ENCODE measurements at regions not wholly inside any gene's neighbourhood (a gene's known extent, or its start where the extent isn't known, plus 50 kb on each side); places are given as distances from the start of the nearest gene placed in this dataset.

DNA sequence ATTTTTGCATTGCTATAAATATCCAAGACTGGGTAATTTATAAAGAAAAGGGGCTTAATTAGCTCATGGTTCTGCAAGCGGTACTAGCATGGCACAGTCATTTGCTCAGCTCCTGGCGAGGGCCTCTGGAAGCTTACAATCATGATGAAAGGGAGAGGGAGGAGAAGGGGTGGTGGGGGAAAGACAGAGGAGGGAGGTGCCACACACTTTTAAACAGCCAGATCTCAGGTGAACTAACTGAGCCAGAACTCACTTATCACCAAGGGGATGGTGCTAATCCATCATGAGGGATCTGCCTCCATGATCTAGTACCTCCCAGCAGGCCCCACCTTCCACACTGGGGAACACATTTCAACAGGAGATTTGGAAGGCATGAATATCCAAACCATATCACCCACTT lies 476.3 kb downstream of the PCNX1 start:
- peaks cover 12% of the 10 kb centered on the region for H3K4me1 ChIP-seq (ENCODE audit: control insufficient read depth, insufficient read depth, low read length)
- H3K36me3 ChIP-seq (ENCODE audit: control insufficient read depth, insufficient read depth, low read length, severe bottlenecking), result no peaks in the 10 kb centered on the region
- no peak overlapping the region for H3K4me3 ChIP-seq (ENCODE audit: low read length)
- no peak for DNase-seq (ENCODE audit: low read depth)
- H3K9ac ChIP-seq (ENCODE audit: low read length), result no peak overlapping the region
- H3K27me3 ChIP-seq (replicated peaks; ENCODE audit: control insufficient read depth, insufficient read depth, low read length), result no peaks in the 10 kb centered on the region
- no peaks in the 10 kb centered on the region for H3K9me3 ChIP-seq (ENCODE audit: control insufficient read depth, low read length)

DNA sequence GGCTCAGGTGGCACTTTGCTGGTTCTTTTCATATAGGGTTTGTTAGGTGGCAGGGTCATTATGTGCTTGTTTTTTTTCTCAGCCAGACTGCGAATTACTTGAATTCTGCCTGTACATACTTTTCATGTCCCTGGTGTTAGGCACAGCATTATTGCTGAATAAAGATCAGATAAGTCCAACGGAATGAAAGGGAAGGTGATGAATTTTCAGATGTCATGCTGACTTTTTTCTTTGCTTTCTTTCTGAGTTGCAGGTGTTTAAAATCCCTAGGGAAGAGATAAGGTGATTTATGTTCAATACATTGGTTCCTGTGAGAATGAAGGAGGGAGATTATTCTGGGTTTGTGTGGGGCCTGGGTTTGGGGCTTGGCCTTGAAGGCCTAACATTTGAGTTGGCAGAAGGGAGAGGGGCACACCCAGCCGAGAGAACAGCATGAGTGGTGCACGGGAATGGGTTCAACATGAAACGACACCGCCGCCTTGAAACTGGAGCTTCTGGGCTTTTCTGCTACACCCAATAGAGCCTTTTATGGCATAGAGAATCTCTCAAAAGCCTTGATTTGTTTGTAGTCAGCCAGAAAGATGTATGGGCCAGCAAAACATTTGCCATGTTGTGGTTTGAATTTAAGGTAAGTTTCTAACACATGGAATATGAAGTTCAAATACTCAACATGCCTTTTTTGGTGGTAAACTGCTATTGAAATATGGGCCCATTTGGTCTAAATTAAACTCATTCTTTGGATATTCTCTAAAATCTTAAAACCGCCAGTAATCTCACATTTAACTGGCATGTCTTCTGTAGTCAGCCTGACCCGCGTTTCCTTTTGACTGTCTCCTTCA lies 477.0 kb downstream of the PCNX1 start:
- Histone ChIP-seq H3K4me1 (ENCODE audit: control insufficient read depth, insufficient read depth, low read length) (peaks cover 8% of the 10 kb centered on the region), H3K4me3 (ENCODE audit: low read length) (no peak overlapping the region), H3K36me3 (ENCODE audit: control insufficient read depth, insufficient read depth, low read length, severe bottlenecking) (no peaks in the 10 kb centered on the region), H3K9me3 (ENCODE audit: control insufficient read depth, low read length) (no peaks in the 10 kb centered on the region), H3K27me3 (replicated peaks; ENCODE audit: control insufficient read depth, insufficient read depth, low read length) (no peaks in the 10 kb centered on the region), H3K9ac (ENCODE audit: low read length) (no peak overlapping the region)
- DNase-seq (ENCODE audit: low read depth), result no peak

DNA sequence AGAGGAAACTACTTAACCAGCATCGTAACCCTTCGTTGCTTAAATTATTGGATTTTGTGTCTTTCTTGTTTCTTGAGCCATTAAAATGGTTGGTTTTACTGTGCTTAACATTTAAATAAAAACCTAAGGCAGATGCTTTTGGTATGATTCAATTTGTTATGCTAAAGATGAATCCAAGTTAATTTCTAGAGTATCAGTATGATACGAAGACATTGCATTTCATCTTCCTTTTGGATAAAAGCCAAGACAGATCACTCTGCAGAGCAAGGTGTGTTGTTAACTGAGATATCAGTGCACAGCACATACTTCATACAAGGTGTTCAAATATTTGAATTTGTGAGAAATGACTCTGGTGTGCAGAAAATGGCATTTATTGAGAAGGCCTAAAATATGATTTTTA lies 480.5 kb downstream of the PCNX1 start:
- H3K36me3 ChIP-seq (ENCODE audit: control insufficient read depth, insufficient read depth, low read length, severe bottlenecking), result no peaks in the 10 kb centered on the region
- no peaks in the 10 kb centered on the region for H3K9me3 ChIP-seq (ENCODE audit: control insufficient read depth, low read length)
- no peak overlapping the region for H3K9ac ChIP-seq (ENCODE audit: low read length)
- H3K4me1 ChIP-seq (ENCODE audit: control insufficient read depth, insufficient read depth, low read length), result no peaks in the 10 kb centered on the region
- H3K4me3 ChIP-seq (ENCODE audit: low read length), result no peak overlapping the region
- no peaks in the 10 kb centered on the region for H3K27me3 ChIP-seq (replicated peaks; ENCODE audit: control insufficient read depth, insufficient read depth, low read length)
- DNase-seq (ENCODE audit: low read depth), result no peak

DNA sequence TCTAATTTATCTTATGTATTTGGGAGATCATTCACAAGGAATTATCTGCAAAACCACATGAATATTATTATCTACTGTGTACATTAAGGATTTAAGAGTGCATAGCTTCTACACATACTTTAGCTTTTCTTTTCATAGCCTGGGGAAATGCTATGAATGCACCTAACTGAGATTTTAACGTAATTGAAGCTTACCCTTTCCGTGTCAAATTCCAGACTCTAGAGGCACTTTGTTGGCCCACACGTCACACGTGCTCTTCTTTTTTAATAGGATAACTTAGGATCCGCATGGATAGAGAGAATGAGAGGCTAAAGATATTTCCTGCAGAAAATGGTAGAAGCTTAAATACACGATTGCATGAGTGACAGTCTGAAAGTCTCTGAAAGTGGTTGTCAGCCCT lies 481.1 kb downstream of the PCNX1 start:
- Histone ChIP-seq H3K4me3 (ENCODE audit: low read length) (no peak overlapping the region), H3K4me1 (ENCODE audit: control insufficient read depth, insufficient read depth, low read length) (no peaks in the 10 kb centered on the region), H3K27me3 (replicated peaks; ENCODE audit: control insufficient read depth, insufficient read depth, low read length) (no peaks in the 10 kb centered on the region), H3K9me3 (ENCODE audit: control insufficient read depth, low read length) (no peaks in the 10 kb centered on the region), H3K9ac (ENCODE audit: low read length) (no peak overlapping the region), H3K36me3 (ENCODE audit: control insufficient read depth, insufficient read depth, low read length, severe bottlenecking) (no peaks in the 10 kb centered on the region)
- no peak for DNase-seq (ENCODE audit: low read depth)

DNA sequence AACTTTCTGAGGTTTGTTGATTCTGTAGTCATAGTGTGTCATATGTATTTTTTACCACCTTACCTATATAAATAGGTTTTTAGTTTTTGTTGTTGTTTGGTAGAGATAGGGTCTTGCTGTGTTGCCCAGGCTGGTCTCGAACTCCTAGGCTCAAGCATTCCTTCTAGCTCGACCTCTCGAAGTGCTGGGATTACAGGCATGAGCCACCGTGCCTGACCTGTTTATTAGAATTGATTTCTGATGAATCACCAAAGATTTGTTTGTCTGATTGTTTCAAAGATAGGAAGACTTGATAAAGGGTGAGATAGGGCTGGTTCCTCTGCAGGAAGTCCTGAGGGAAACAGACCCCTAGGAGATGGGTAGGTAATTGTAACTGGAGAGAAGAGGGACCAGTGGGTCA lies 481.6 kb downstream of the PCNX1 start:
- DNase-seq (ENCODE audit: low read depth), result no peak
- Histone ChIP-seq H3K9ac (ENCODE audit: low read length) (no peak overlapping the region), H3K4me3 (ENCODE audit: low read length) (no peak overlapping the region), H3K4me1 (ENCODE audit: control insufficient read depth, insufficient read depth, low read length) (no peaks in the 10 kb centered on the region), H3K9me3 (ENCODE audit: control insufficient read depth, low read length) (no peaks in the 10 kb centered on the region), H3K27me3 (replicated peaks; ENCODE audit: control insufficient read depth, insufficient read depth, low read length) (no peaks in the 10 kb centered on the region), H3K36me3 (ENCODE audit: control insufficient read depth, insufficient read depth, low read length, severe bottlenecking) (no peaks in the 10 kb centered on the region)

DNA sequence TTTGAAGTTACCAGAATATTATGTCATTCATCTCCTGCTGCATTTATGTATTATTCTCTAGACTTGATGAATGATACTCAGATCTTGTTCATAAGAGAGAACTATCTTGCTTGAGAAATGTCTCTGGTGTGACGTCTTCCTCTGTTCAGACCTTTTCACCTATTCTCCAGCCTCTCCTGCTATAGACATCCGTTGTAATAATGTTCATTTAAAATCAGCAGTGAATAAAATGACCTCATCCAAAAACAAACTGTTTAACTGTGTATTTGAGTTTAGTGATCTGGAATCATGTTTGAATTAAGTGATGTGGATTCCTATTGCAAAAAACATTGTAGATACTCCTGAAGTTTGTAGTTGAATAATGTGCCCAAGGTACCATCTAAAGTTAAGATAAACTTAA lies 487.1 kb downstream of the PCNX1 start:
- no peak overlapping the region for H3K4me3 ChIP-seq (ENCODE audit: low read length)
- peaks cover 4% of the 10 kb centered on the region for H3K4me1 ChIP-seq (ENCODE audit: control insufficient read depth, insufficient read depth, low read length)
- H3K9ac ChIP-seq (ENCODE audit: low read length), result no peak overlapping the region
- H3K9me3 ChIP-seq (ENCODE audit: control insufficient read depth, low read length), result no peaks in the 10 kb centered on the region
- H3K27me3 ChIP-seq (replicated peaks; ENCODE audit: control insufficient read depth, insufficient read depth, low read length), result no peaks in the 10 kb centered on the region
- no peaks in the 10 kb centered on the region for H3K36me3 ChIP-seq (ENCODE audit: control insufficient read depth, insufficient read depth, low read length, severe bottlenecking)
- DNase-seq (ENCODE audit: low read depth), result no peak

DNA sequence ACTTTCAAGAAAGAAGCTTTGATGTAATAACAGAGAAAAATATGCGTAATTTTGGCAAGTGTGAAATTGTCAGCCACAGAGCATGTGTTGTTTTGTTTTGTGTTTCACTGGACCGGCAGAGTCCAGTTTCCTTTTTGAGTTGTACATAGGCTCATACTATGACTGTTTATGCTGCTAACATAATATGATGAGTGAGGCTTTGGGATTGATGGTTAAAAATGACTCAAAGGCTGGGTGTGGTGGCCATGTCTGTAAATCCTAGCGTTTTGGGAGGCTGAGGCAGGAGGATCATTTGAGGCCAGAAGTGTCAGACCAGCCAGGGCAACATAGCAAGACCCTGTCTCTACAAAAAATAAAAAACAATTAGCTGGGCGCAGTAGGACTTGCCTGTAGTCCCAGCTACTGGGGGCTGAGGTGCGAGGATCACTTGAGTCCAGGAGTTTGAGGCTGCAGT lies 487.9 kb downstream of the PCNX1 start:
- Histone ChIP-seq H3K4me1 (ENCODE audit: control insufficient read depth, insufficient read depth, low read length) (peaks cover 4% of the 10 kb centered on the region), H3K9ac (ENCODE audit: low read length) (no peak overlapping the region), H3K27me3 (replicated peaks; ENCODE audit: control insufficient read depth, insufficient read depth, low read length) (no peaks in the 10 kb centered on the region), H3K36me3 (ENCODE audit: control insufficient read depth, insufficient read depth, low read length, severe bottlenecking) (no peaks in the 10 kb centered on the region), H3K9me3 (ENCODE audit: control insufficient read depth, low read length) (no peaks in the 10 kb centered on the region), H3K4me3 (ENCODE audit: low read length) (no peak overlapping the region)
- no peak for DNase-seq (ENCODE audit: low read depth)

DNA sequence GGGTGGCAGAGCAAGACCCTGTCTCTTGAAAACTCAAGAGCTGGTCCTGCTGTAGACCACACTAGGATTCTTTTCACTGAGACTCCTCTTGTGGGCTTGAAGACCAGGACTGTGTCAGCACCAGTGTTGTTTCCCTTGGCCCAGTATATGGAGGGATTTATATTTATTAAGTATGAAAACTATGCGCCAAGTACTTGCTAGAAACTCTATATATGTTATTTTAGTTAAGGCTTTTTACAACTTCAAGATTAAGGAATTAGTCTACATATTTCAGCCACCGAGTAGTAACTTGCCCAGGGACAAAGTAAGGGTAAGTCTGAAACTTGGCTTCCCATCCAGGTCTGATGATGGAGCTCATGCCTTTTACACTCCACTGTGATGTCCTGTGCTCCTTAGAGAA lies 488.4 kb downstream of the PCNX1 start:
- H3K9me3 ChIP-seq (ENCODE audit: control insufficient read depth, low read length), result no peaks in the 10 kb centered on the region
- no peak overlapping the region for H3K9ac ChIP-seq (ENCODE audit: low read length)
- no peaks in the 10 kb centered on the region for H3K36me3 ChIP-seq (ENCODE audit: control insufficient read depth, insufficient read depth, low read length, severe bottlenecking)
- H3K4me1 ChIP-seq (ENCODE audit: control insufficient read depth, insufficient read depth, low read length), result peaks cover 6% of the 10 kb centered on the region
- no peak overlapping the region for H3K4me3 ChIP-seq (ENCODE audit: low read length)
- DNase-seq (ENCODE audit: low read depth), result no peak
- no peaks in the 10 kb centered on the region for H3K27me3 ChIP-seq (replicated peaks; ENCODE audit: control insufficient read depth, insufficient read depth, low read length)

DNA sequence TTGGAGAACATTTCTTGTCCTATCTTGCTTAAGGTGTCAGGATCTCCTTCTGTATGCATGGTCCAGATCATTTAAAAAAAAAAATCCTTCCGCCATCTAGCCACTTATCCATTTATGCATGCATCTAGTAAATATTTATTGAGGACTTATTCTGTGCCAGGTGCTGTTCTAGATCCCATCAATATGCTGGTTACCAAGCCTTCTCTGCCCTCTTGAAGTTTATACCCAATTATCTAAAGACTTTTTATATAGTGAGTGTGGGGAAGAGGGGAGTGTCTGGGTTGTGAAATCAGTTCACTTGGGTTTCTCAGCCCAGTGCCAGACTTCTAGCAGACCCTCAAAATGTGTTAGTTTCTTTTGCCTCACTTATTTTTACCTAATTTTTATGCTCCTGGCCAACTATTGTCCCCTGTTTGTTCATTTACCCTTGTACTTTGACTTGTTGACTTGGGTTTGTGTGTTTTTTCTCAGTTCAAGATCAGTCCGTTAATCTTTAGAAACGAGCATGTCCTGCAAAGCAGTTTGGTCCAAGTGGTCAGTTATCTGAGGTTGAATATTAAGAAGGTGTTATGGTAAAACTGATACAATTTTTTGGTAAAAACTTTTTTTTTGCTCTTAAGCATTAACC lies 488.9 kb downstream of the PCNX1 start:
- Histone ChIP-seq H3K27me3 (replicated peaks; ENCODE audit: control insufficient read depth, insufficient read depth, low read length) (no peaks in the 10 kb centered on the region), H3K9me3 (ENCODE audit: control insufficient read depth, low read length) (no peaks in the 10 kb centered on the region), H3K4me3 (ENCODE audit: low read length) (no peak overlapping the region), H3K36me3 (ENCODE audit: control insufficient read depth, insufficient read depth, low read length, severe bottlenecking) (no peaks in the 10 kb centered on the region), H3K4me1 (ENCODE audit: control insufficient read depth, insufficient read depth, low read length) (peaks cover 11% of the 10 kb centered on the region), H3K9ac (ENCODE audit: low read length) (no peak overlapping the region)
- DNase-seq (ENCODE audit: low read depth), result no peak

DNA sequence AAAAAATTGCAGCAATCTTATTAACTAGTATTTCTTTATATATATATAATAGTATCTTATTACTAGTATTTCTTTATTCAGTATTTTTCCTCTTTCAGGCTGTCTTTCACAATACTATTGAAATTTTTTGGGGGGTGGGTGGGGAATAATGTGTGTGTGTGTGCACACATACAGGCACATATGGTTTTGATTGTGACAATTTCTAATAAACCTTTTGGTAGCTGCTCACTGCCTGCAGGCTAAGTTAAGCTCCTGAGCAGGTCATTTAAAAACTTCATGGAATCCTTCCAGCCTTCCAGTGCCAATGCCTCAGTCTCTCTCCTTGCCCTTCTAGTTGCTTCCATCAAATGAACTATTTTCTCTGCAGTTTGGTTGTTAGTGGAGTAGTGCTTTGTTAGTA lies 490.1 kb downstream of the PCNX1 start:
- Histone ChIP-seq H3K36me3 (ENCODE audit: control insufficient read depth, insufficient read depth, low read length, severe bottlenecking) (no peaks in the 10 kb centered on the region), H3K9ac (ENCODE audit: low read length) (no peak overlapping the region), H3K4me3 (ENCODE audit: low read length) (no peak overlapping the region), H3K4me1 (ENCODE audit: control insufficient read depth, insufficient read depth, low read length) (peaks cover 23% of the 10 kb centered on the region), H3K9me3 (ENCODE audit: control insufficient read depth, low read length) (no peaks in the 10 kb centered on the region), H3K27me3 (replicated peaks; ENCODE audit: control insufficient read depth, insufficient read depth, low read length) (no peaks in the 10 kb centered on the region)
- DNase-seq (ENCODE audit: low read depth), result peak; percentile 61

DNA sequence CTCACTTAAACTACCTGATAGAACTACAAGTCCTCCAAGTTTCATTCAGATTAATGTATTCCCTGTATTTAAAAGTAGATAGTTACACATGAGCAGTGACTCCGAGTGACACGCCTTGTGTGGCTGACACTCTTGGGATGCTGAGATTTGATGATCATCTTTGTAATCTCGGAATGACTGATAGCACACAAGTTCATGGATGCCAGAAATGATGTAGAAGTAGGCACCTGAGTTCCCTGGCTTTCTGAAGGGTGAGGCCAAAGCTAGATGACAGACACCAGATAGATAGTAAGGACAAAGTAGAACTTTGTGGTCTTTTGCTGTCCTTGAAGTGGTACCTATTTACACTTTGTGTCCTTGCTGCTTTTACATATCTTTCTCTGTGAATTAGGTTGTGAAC lies 491.2 kb downstream of the PCNX1 start:
- H3K27me3 ChIP-seq (replicated peaks; ENCODE audit: control insufficient read depth, insufficient read depth, low read length), result no peaks in the 10 kb centered on the region
- no peak overlapping the region for H3K4me3 ChIP-seq (ENCODE audit: low read length)
- H3K4me1 ChIP-seq (ENCODE audit: control insufficient read depth, insufficient read depth, low read length), result peaks cover 26% of the 10 kb centered on the region
- no peak overlapping the region for H3K9ac ChIP-seq (ENCODE audit: low read length)
- DNase-seq (ENCODE audit: low read depth), result no peak
- H3K9me3 ChIP-seq (ENCODE audit: control insufficient read depth, low read length), result no peaks in the 10 kb centered on the region
- no peaks in the 10 kb centered on the region for H3K36me3 ChIP-seq (ENCODE audit: control insufficient read depth, insufficient read depth, low read length, severe bottlenecking)
